ENCODE measurements at regions not wholly inside any gene's neighbourhood (a gene's known extent, or its start where the extent isn't known, plus 50 kb on each side); places are given as distances from the start of the nearest gene placed in this dataset.

- no peaks in the 10 kb centered on the region for H3K36me3 ChIP-seq (ENCODE audit: control insufficient read depth, insufficient read depth, low read length, severe bottlenecking)
- H3K4me3 ChIP-seq (ENCODE audit: low read length), result no peak overlapping the region
- no peaks in the 10 kb centered on the region for H3K4me1 ChIP-seq (ENCODE audit: control insufficient read depth, insufficient read depth, low read length)
- no peak overlapping the region for H3K9ac ChIP-seq (ENCODE audit: low read length)
- peaks cover 2% of the 10 kb centered on the region for H3K9me3 ChIP-seq (ENCODE audit: control insufficient read depth, low read length)
- H3K27me3 ChIP-seq (replicated peaks; ENCODE audit: control insufficient read depth, insufficient read depth, low read length), result peaks cover 19% of the 10 kb centered on the region
- DNase-seq (ENCODE audit: low read depth), result no peak
Observed at GRCh38 chr10:126783806-126784557, 113.5 kb upstream of the C10orf90 start.

- Histone ChIP-seq H3K4me1 (ENCODE audit: control insufficient read depth, insufficient read depth, low read length) (no peaks in the 10 kb centered on the region), H3K36me3 (ENCODE audit: control insufficient read depth, insufficient read depth, low read length, severe bottlenecking) (no peaks in the 10 kb centered on the region), H3K9ac (ENCODE audit: low read length) (no peak overlapping the region), H3K4me3 (ENCODE audit: low read length) (no peak overlapping the region), H3K27me3 (replicated peaks; ENCODE audit: control insufficient read depth, insufficient read depth, low read length) (peaks cover 16% of the 10 kb centered on the region), H3K9me3 (ENCODE audit: control insufficient read depth, low read length) (peaks cover 13% of the 10 kb centered on the region)
- DNase-seq (ENCODE audit: low read depth), result no peak
Observed at GRCh38 chr10:126787201-126787600, 116.7 kb upstream of the C10orf90 start.

- DNase-seq (ENCODE audit: low read depth), result no peak
- Histone ChIP-seq H3K4me1 (ENCODE audit: control insufficient read depth, insufficient read depth, low read length) (no peaks in the 10 kb centered on the region), H3K9me3 (ENCODE audit: control insufficient read depth, low read length) (peaks cover 84% of the 10 kb centered on the region), H3K27me3 (replicated peaks; ENCODE audit: control insufficient read depth, insufficient read depth, low read length) (no peaks in the 10 kb centered on the region), H3K4me3 (ENCODE audit: low read length) (no peak overlapping the region), H3K9ac (ENCODE audit: low read length) (no peak overlapping the region), H3K36me3 (ENCODE audit: control insufficient read depth, insufficient read depth, low read length, severe bottlenecking) (no peaks in the 10 kb centered on the region)
Observed at GRCh38 chr10:126795318-126795717, 109.9 kb upstream of the DOCK1 start.

- Histone ChIP-seq H3K27me3 (replicated peaks; ENCODE audit: control insufficient read depth, insufficient read depth, low read length) (no peaks in the 10 kb centered on the region), H3K36me3 (ENCODE audit: control insufficient read depth, insufficient read depth, low read length, severe bottlenecking) (no peaks in the 10 kb centered on the region), H3K9ac (ENCODE audit: low read length) (no peak overlapping the region), H3K4me1 (ENCODE audit: control insufficient read depth, insufficient read depth, low read length) (no peaks in the 10 kb centered on the region), H3K4me3 (ENCODE audit: low read length) (no peak overlapping the region), H3K9me3 (ENCODE audit: control insufficient read depth, low read length) (peaks cover 65% of the 10 kb centered on the region)
- no peak for DNase-seq (ENCODE audit: low read depth)
Observed at GRCh38 chr10:126798649-126799048, 106.6 kb upstream of the DOCK1 start.

DNA sequence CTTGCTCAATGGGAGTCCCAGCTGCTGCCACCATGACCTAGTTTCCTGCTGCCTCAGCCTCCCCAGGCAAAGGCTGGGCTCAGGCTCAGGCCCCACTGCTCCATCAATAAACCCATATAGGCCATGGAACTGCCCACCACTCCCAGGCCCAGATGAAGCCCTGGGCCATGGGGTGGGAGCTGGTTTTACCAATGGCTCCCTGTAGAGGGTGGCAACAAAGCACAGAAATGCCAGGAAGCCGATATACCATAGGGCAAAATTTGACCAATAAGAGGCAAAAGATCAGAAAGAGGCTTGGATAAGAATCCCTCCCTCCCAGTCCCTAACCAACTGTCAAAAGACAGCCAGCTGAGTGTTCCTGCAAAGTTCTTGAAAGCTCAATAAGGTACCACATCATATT lies 101.8 kb upstream of the DOCK1 start:
- Histone ChIP-seq H3K4me1 (ENCODE audit: control insufficient read depth, insufficient read depth, low read length) (no peaks in the 10 kb centered on the region), H3K27me3 (replicated peaks; ENCODE audit: control insufficient read depth, insufficient read depth, low read length) (no peaks in the 10 kb centered on the region), H3K9me3 (ENCODE audit: control insufficient read depth, low read length) (peaks cover 20% of the 10 kb centered on the region), H3K9ac (ENCODE audit: low read length) (no peak overlapping the region), H3K4me3 (ENCODE audit: low read length) (no peak overlapping the region), H3K36me3 (ENCODE audit: control insufficient read depth, insufficient read depth, low read length, severe bottlenecking) (no peaks in the 10 kb centered on the region)
- DNase-seq (ENCODE audit: low read depth), result no peak

GRCh38 chr10:126804396-126804795 lies 100.8 kb upstream of the DOCK1 start:
- DNase-seq (ENCODE audit: low read depth), result no peak
- H3K9ac ChIP-seq (ENCODE audit: low read length), result no peak overlapping the region

DNA sequence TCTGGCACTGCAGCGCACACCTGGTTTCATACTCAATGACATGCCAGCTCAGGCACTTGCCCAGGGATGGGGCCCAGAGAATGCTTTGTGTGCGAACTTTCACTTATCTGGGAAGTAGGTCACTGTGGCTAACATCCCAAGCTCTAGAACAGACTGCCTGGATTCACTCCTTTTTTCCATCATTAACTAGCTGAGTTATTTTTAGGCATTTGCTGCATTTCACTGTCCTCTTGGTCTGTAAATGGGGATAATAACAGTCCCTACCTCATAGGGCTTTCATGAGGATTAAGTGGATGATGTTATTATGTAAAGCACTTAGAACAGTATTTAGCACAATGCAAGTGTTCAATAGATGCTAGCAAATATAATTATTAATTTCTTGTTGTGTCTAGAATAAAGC lies 98.7 kb upstream of the DOCK1 start:
- H3K36me3 ChIP-seq (ENCODE audit: control insufficient read depth, insufficient read depth, low read length, severe bottlenecking), result no peaks in the 10 kb centered on the region
- no peak for DNase-seq (ENCODE audit: low read depth)
- no peak overlapping the region for H3K9ac ChIP-seq (ENCODE audit: low read length)
- no peaks in the 10 kb centered on the region for H3K27me3 ChIP-seq (replicated peaks; ENCODE audit: control insufficient read depth, insufficient read depth, low read length)
- no peak overlapping the region for H3K4me3 ChIP-seq (ENCODE audit: low read length)
- peaks cover 18% of the 10 kb centered on the region for H3K9me3 ChIP-seq (ENCODE audit: control insufficient read depth, low read length)
- H3K4me1 ChIP-seq (ENCODE audit: control insufficient read depth, insufficient read depth, low read length), result no peaks in the 10 kb centered on the region

More at GRCh38 chr10:126804396-126804795, 100.8 kb upstream of the DOCK1 start:
- no peaks in the 10 kb centered on the region for H3K27me3 ChIP-seq (replicated peaks; ENCODE audit: control insufficient read depth, insufficient read depth, low read length)
- H3K9me3 ChIP-seq (ENCODE audit: control insufficient read depth, low read length), result peaks cover 10% of the 10 kb centered on the region
- no peaks in the 10 kb centered on the region for H3K4me1 ChIP-seq (ENCODE audit: control insufficient read depth, insufficient read depth, low read length)
- H3K36me3 ChIP-seq (ENCODE audit: control insufficient read depth, insufficient read depth, low read length, severe bottlenecking), result no peaks in the 10 kb centered on the region
- no peak overlapping the region for H3K4me3 ChIP-seq (ENCODE audit: low read length)

GRCh38 chr10:126806991-126807702 lies 98.1 kb upstream of the DOCK1 start:
- Histone ChIP-seq H3K9me3 (ENCODE audit: control insufficient read depth, low read length) (peaks cover 14% of the 10 kb centered on the region), H3K27me3 (replicated peaks; ENCODE audit: control insufficient read depth, insufficient read depth, low read length) (no peaks in the 10 kb centered on the region), H3K4me1 (ENCODE audit: control insufficient read depth, insufficient read depth, low read length) (no peaks in the 10 kb centered on the region), H3K4me3 (ENCODE audit: low read length) (no peak overlapping the region), H3K36me3 (ENCODE audit: control insufficient read depth, insufficient read depth, low read length, severe bottlenecking) (no peaks in the 10 kb centered on the region), H3K9ac (ENCODE audit: low read length) (no peak overlapping the region)
- no peak for DNase-seq (ENCODE audit: low read depth)

DNA sequence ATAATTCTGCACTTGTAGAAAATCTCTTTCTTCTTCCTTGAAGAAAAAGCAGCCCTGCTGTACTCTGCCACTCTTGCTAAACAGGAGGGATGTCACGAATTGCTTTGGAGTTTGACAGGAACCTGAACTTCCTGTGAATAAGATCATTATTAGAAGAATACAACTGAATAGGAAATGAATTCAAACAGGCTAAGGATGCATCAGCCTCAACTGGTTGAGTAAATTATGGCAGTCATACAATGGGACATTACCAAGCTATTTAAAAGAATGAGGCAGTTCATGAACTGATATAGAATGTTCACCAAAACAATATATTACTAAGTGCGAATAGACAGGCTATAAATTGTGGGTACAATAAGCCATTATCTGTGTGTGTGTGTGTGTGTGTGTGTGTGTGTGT lies 97.1 kb upstream of the DOCK1 start:
- Histone ChIP-seq H3K4me1 (ENCODE audit: control insufficient read depth, insufficient read depth, low read length) (no peaks in the 10 kb centered on the region), H3K9me3 (ENCODE audit: control insufficient read depth, low read length) (peaks cover 14% of the 10 kb centered on the region), H3K9ac (ENCODE audit: low read length) (no peak overlapping the region), H3K27me3 (replicated peaks; ENCODE audit: control insufficient read depth, insufficient read depth, low read length) (no peaks in the 10 kb centered on the region), H3K4me3 (ENCODE audit: low read length) (no peak overlapping the region), H3K36me3 (ENCODE audit: control insufficient read depth, insufficient read depth, low read length, severe bottlenecking) (no peaks in the 10 kb centered on the region)
- DNase-seq (ENCODE audit: low read depth), result no peak

DNA sequence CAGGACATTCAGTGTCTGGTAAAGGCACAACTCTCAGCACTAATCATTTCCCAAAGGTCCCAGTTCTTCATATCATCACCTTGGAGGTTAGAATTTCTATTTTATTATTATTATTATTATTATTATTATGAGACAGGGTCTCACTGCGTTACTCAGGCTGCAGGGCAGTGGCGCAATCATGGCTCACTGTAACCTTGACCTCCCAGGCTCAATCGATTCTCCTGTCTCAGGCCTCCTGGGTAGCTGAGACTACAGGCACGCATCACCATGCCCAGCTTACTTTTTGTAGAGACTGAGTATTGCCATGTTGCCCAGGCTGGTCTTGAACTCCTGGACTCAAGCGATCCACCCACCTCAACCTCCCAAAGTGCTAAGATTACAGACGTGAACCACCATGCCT lies 91.8 kb upstream of the DOCK1 start:
- peaks cover 14% of the 10 kb centered on the region for H3K9me3 ChIP-seq (ENCODE audit: control insufficient read depth, low read length)
- DNase-seq (ENCODE audit: low read depth), result no peak
- no peak overlapping the region for H3K9ac ChIP-seq (ENCODE audit: low read length)
- H3K4me3 ChIP-seq (ENCODE audit: low read length), result no peak overlapping the region
- no peaks in the 10 kb centered on the region for H3K36me3 ChIP-seq (ENCODE audit: control insufficient read depth, insufficient read depth, low read length, severe bottlenecking)
- H3K4me1 ChIP-seq (ENCODE audit: control insufficient read depth, insufficient read depth, low read length), result no peaks in the 10 kb centered on the region
- H3K27me3 ChIP-seq (replicated peaks; ENCODE audit: control insufficient read depth, insufficient read depth, low read length), result peaks cover 5% of the 10 kb centered on the region

DNA sequence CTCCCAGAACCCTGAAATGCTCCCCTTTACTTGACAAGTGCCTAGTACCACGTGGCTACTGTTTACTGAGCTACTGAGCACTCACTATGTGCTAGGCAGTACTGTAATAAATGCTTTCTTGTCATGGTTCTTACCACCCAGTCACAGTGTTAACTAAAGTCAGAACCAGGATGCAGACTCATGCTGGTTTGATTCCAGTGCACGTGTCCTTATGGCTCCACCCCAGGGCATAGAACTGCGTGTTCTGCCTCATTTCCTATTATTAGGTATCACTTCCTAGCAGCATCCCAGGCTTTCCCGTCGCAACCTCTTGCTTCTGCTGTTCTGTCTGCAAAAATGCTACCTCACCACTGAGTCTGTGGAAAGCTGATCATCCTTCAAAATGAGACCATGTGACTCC lies 71.7 kb upstream of the DOCK1 start:
- no peaks in the 10 kb centered on the region for H3K36me3 ChIP-seq (ENCODE audit: control insufficient read depth, insufficient read depth, low read length, severe bottlenecking)
- no peak overlapping the region for H3K9ac ChIP-seq (ENCODE audit: low read length)
- no peak for DNase-seq (ENCODE audit: low read depth)
- peaks cover 9% of the 10 kb centered on the region for H3K9me3 ChIP-seq (ENCODE audit: control insufficient read depth, low read length)
- H3K4me3 ChIP-seq (ENCODE audit: low read length), result no peak overlapping the region
- H3K4me1 ChIP-seq (ENCODE audit: control insufficient read depth, insufficient read depth, low read length), result peaks cover 3% of the 10 kb centered on the region
- peaks cover 32% of the 10 kb centered on the region for H3K27me3 ChIP-seq (replicated peaks; ENCODE audit: control insufficient read depth, insufficient read depth, low read length)

All from adipocyte (in vitro differentiated cells).